Common myeloid progenitor, CD34-positive (primary cell): ENCODE measurements at regions not wholly inside any gene's neighbourhood (a gene's known extent, or its start where the extent isn't known, plus 50 kb on each side); places are given as distances from the start of the nearest gene placed in this dataset.

Source experiments
- CTCF ChIA-PET: fragments of 350-600 bp; sonication (Branson Sonifier 250); formaldehyde crosslinking; loops from one replicate; lab custom pipeline; 2021; ENCODE audit warnings: antibody characterized with exemption; lab: Charles Lee
- POLR2A ChIA-PET: fragments of 350-600 bp; sonication (Branson Sonifier 250); formaldehyde crosslinking; loops from one replicate; lab custom pipeline; 2021; ENCODE audit warnings: antibody characterized with exemption; lab: Charles Lee
- DNase-seq, 3 donors: peaks; one replicate each; pipeline versions ENCODE4 v3.0.0 to v3.0.0-alpha.2; 2013
- H3K27ac ChIP-seq, 2 experiments: 1 replicate in 1 of 2; 2 replicates in 1 of 2; pipeline ENCODE4 v1.7.0; 2013; ENCODE audit warnings: inconsistent platforms in 2 of 2, low read length in 2 of 2, mild to moderate bottlenecking in 2 of 2, low read depth in 1 of 2, moderate library complexity in 1 of 2; ENCODE audit not compliant: severe bottlenecking in 2 of 2, insufficient read depth in 1 of 2, poor library complexity in 1 of 2
- H3K27me3 ChIP-seq, 5 experiments: replicated peaks in 2 of 5; 1 replicate in 3 of 5; 2 replicates in 2 of 5; pipeline versions ENCODE4 v1.6.1 to v1.7.0; 2013; ENCODE audit warnings: low read length in 4 of 5, mild to moderate bottlenecking in 2 of 5, moderate library complexity in 2 of 5, inconsistent platforms in 1 of 5; ENCODE audit not compliant: insufficient read depth in 5 of 5, control insufficient read depth in 4 of 5
- H3K36me3 ChIP-seq, 4 experiments: 1 replicate in 2 of 4; 2 replicates in 2 of 4; pipeline versions ENCODE4 v1.6.1 to v1.7.0; 2013; ENCODE audit warnings: low read length in 3 of 4, control low read depth in 1 of 4, mild to moderate bottlenecking in 1 of 4; ENCODE audit not compliant: control insufficient read depth in 4 of 4, insufficient read depth in 4 of 4
- H3K4me1 ChIP-seq, 4 experiments: 1 replicate in 3 of 4; 2 replicates in 1 of 4; pipeline versions ENCODE4 v1.6.1 to v1.7.1; 2013; ENCODE audit warnings: low read length in 3 of 4, mild to moderate bottlenecking in 3 of 4, control low read depth in 1 of 4, inconsistent platforms in 1 of 4, moderate library complexity in 1 of 4; ENCODE audit not compliant: control insufficient read depth in 4 of 4, insufficient read depth in 4 of 4; ENCODE audit errors: control extremely low read depth in 1 of 4
- H3K4me3 ChIP-seq, 7 experiments: 1 replicate in 4 of 7; 2 replicates in 3 of 7; pipeline versions ENCODE4 v1.5.1 to v1.7.0; 2013; ENCODE audit warnings: mild to moderate bottlenecking in 7 of 7, low read length in 6 of 7, moderate library complexity in 6 of 7, inconsistent platforms in 2 of 7, low read depth in 2 of 7, control low read depth in 1 of 7; ENCODE audit not compliant: insufficient read depth in 4 of 7, control insufficient read depth in 1 of 7; ENCODE audit errors: extremely low read depth in 1 of 7
- H3K9me3 ChIP-seq, 5 experiments: 1 replicate in 4 of 5; 2 replicates in 1 of 5; pipeline versions ENCODE4 v1.6.1 to v1.7.1; 2013; ENCODE audit warnings: low read length in 4 of 5, mild to moderate bottlenecking in 2 of 5, inconsistent platforms in 1 of 5, low read depth in 1 of 5, moderate library complexity in 1 of 5; ENCODE audit not compliant: control insufficient read depth in 4 of 5, insufficient read depth in 2 of 5; ENCODE audit errors: control extremely low read depth in 1 of 5
- WGBS: methylation state at CpG from one replicate; pipeline ENCODE4 v1.1.5; 2013; ENCODE audit not compliant: insufficient coverage; 5-methylcytosine and 5-hydroxymethylcytosine counted together

GRCh38 chr5:60527072-60527471, 172.9 kb downstream of the DEPDC1B start:
- no peak for DNase-seq
- no peak overlapping the region for H3K27ac ChIP-seq
- peaks cover 6 to 14% (median 13%) of the 10 kb centered on the region in 4 experiments for H3K4me1 ChIP-seq
- H3K36me3 ChIP-seq = no peaks in the 10 kb centered on the region
- WGBS = 86% methylated on average over 5 of the region's 5 CpGs
- no peaks in the 10 kb centered on the region for H3K9me3 ChIP-seq
- ChIA-PET POLR2A (no interaction called here), CTCF (no interaction called here)
- H3K27me3 ChIP-seq = no peaks in the 10 kb centered on the region
- no peak overlapping the region for H3K4me3 ChIP-seq

GRCh38 chr5:60526336-60526875, 173.6 kb downstream of the DEPDC1B start:
- no peaks in the 10 kb centered on the region for H3K9me3 ChIP-seq
- CTCF ChIA-PET = no interaction called here
- no peak for DNase-seq
- WGBS = 72% methylated on average over 4 of the region's 8 CpGs
- no peak overlapping the region for H3K4me3 ChIP-seq
- POLR2A ChIA-PET = no interaction called here
- no peaks in the 10 kb centered on the region for H3K27me3 ChIP-seq
- H3K36me3 ChIP-seq = no peaks in the 10 kb centered on the region
- peaks cover 6 to 20% (median 20%) of the 10 kb centered on the region in 4 experiments for H3K4me1 ChIP-seq
- H3K27ac ChIP-seq = no peak overlapping the region

- DNase-seq = peak in 2 of 3 donors; percentile 62 to 74
- H3K4me3 ChIP-seq = peak overlapping the region in 2 of 7 experiments; percentile 36 to 45
- no peaks in the 10 kb centered on the region for H3K27me3 ChIP-seq
- H3K9me3 ChIP-seq = peaks cover 0 to 6% (median 0%) of the 10 kb centered on the region in 5 experiments
- CTCF ChIA-PET = interaction anchor here (0.8 to 1.2 kb wide), 2 partner anchors 12 to 18 kb away, joined by 3 read pairs; no protein-coding TSS in a partner anchor
- POLR2A ChIA-PET = no interaction called here
- WGBS = 4% methylated on average over 4 of the region's 4 CpGs
- H3K4me1 ChIP-seq = peaks cover 6 to 32% (median 30%) of the 10 kb centered on the region in 4 experiments
- no peaks in the 10 kb centered on the region for H3K36me3 ChIP-seq
- H3K27ac ChIP-seq = no peak overlapping the region
Measured at GRCh38 chr5:60522292-60522905, 177.6 kb downstream of the DEPDC1B start.

- 0% methylated on average over 1 of the region's 5 CpGs for WGBS
- no peaks in the 10 kb centered on the region for H3K36me3 ChIP-seq
- H3K27ac ChIP-seq = no peak overlapping the region
- peaks cover 6 to 32% (median 30%) of the 10 kb centered on the region in 4 experiments for H3K4me1 ChIP-seq
- no peaks in the 10 kb centered on the region for H3K27me3 ChIP-seq
- POLR2A ChIA-PET = no interaction called here
- CTCF ChIA-PET = interaction anchor here (0.8 kb wide), 1 partner anchor 17 kb away, joined by 3 read pairs; no protein-coding TSS in a partner anchor
- peaks cover 0 to 6% (median 0%) of the 10 kb centered on the region in 5 experiments for H3K9me3 ChIP-seq
- H3K4me3 ChIP-seq = peak overlapping the region in 4 of 7 experiments; percentile 20 to 45 (median 32)
- DNase-seq = peak in 2 of 3 donors; percentile 39 to 46
Measured at GRCh38 chr5:60521376-60522291, 178.3 kb downstream of the DEPDC1B start.

GRCh38 chr5:60520451-60521227, 179.3 kb downstream of the DEPDC1B start:
- Histone ChIP-seq H3K27ac (no peak overlapping the region), H3K36me3 (no peaks in the 10 kb centered on the region), H3K27me3 (no peaks in the 10 kb centered on the region), H3K4me3 (no peak overlapping the region), H3K9me3 (peaks cover 0 to 6% (median 0%) of the 10 kb centered on the region in 5 experiments), H3K4me1 (peaks cover 6 to 32% (median 30%) of the 10 kb centered on the region in 4 experiments)
- WGBS = 80% methylated on average over 5 of the region's 6 CpGs
- DNase-seq = no peak
- POLR2A ChIA-PET = no interaction called here
- CTCF ChIA-PET = no interaction called here

GRCh38 chr5:60519372-60519771, 180.6 kb downstream of the DEPDC1B start:
- WGBS = no CpG with 5 or more reads among the region's 1 CpG
- peaks cover 0 to 6% (median 0%) of the 10 kb centered on the region in 5 experiments for H3K9me3 ChIP-seq
- no peaks in the 10 kb centered on the region for H3K36me3 ChIP-seq
- no peaks in the 10 kb centered on the region for H3K27me3 ChIP-seq
- no peak for DNase-seq
- no peak overlapping the region for H3K27ac ChIP-seq
- ChIA-PET POLR2A (no interaction called here), CTCF (no interaction called here)
- peaks cover 6 to 34% (median 30%) of the 10 kb centered on the region in 4 experiments for H3K4me1 ChIP-seq
- H3K4me3 ChIP-seq = no peak overlapping the region
